DND-41 (cell line): ENCODE measurements at regions not wholly inside any gene's neighbourhood (a gene's known extent, or its start where the extent isn't known, plus 50 kb on each side); places are given as distances from the start of the nearest gene placed in this dataset.

Experiments
- ATAC-seq: fragments of 200-7000 bp; cut with Tn5 transposase; 3 replicates; pipeline ENCODE4 v1.9.1; 2021; ENCODE audit warnings: low read depth; ENCODE audit not compliant: insufficient read depth
- DNase-seq: peaks from one replicate; pipeline ENCODE4 v3.0.0-alpha.2; 2020
- H2AFZ ChIP-seq: 2 replicates; pipeline ENCODE4 v1.6.0; 2012; ENCODE audit warnings: low read depth, low read length
- H3K27ac ChIP-seq: 2 replicates; pipeline ENCODE4 v1.5.1; 2012; ENCODE audit warnings: low read length, inconsistent platforms
- H3K27me3 ChIP-seq: fragments of 200-600 bp; sonication (generic); 2 replicates; pipeline ENCODE4 v1.6.0; 2012; ENCODE audit warnings: low read length, mild to moderate bottlenecking, inconsistent platforms; ENCODE audit not compliant: insufficient read depth, poor library complexity
- H3K36me3 ChIP-seq: 2 replicates; pipeline ENCODE4 v1.5.1; 2012; ENCODE audit warnings: low read length, inconsistent platforms; ENCODE audit not compliant: insufficient read depth
- H3K4me1 ChIP-seq: 2 replicates; pipeline ENCODE4 v1.5.1; 2012; ENCODE audit warnings: mild to moderate bottlenecking, low read length; ENCODE audit not compliant: insufficient read depth
- H3K4me2 ChIP-seq: 2 replicates; pipeline ENCODE4 v1.6.0; 2012; ENCODE audit warnings: mild to moderate bottlenecking, moderate library complexity, low read length, inconsistent platforms; ENCODE audit not compliant: insufficient read depth
- H3K4me3 ChIP-seq, 2 experiments: fragments of 200-600 bp in 1 of 2; shearing (Covaris generic) in 1 of 2; 2 replicates each; pipeline ENCODE4 v1.5.1; 2012 to 2016; ENCODE audit warnings: inconsistent platforms in 2 of 2, low read length in 2 of 2, mild to moderate bottlenecking in 2 of 2, low read depth in 1 of 2, moderate library complexity in 1 of 2
- H3K79me2 ChIP-seq: 2 replicates; pipeline ENCODE4 v1.6.0; 2012; ENCODE audit warnings: low read length, inconsistent platforms; ENCODE audit not compliant: insufficient read depth
- H3K9ac ChIP-seq: 2 replicates; pipeline ENCODE4 v1.6.0; 2012; ENCODE audit warnings: low read depth, mild to moderate bottlenecking, inconsistent platforms, low read length, moderate library complexity
- H3K9me3 ChIP-seq: 2 replicates; pipeline ENCODE4 v1.5.1; 2012; ENCODE audit warnings: low read length, moderate library complexity, mild to moderate bottlenecking, inconsistent platforms; ENCODE audit not compliant: insufficient read depth, severe bottlenecking
- H4K20me1 ChIP-seq: 2 replicates; pipeline ENCODE4 v1.6.0; 2012; ENCODE audit warnings: low read length; ENCODE audit not compliant: insufficient read depth
- CTCF ChIP-seq: IDR thresholded peaks from 2 replicates; pipeline ENCODE4 v1.5.1; 2012; ENCODE audit warnings: borderline replicate concordance, low read length, moderate library complexity, mild to moderate bottlenecking; ENCODE audit not compliant: poor library complexity, severe bottlenecking; ENCODE audit errors: extremely low read depth
- EZH2 ChIP-seq: IDR thresholded peaks from 3 replicates; pipeline ENCODE4 v1.6.1; 2012; ENCODE audit warnings: borderline replicate concordance, low read depth, mild to moderate bottlenecking, moderate library complexity, low read length, inconsistent platforms; ENCODE audit not compliant: severe bottlenecking

GRCh38 chr12:78316631-78317468, 486.2 kb downstream of the NAV3 start:
- DNase-seq (no peak), ATAC-seq (no peak)
- no peak overlapping the region for H3K9ac ChIP-seq
- H3K79me2 ChIP-seq, result no peaks in the 10 kb centered on the region
- H2AFZ ChIP-seq, result no peak overlapping the region
- no peak overlapping the region for H3K4me3 ChIP-seq
- H3K36me3 ChIP-seq, result no peaks in the 10 kb centered on the region
- no peaks in the 10 kb centered on the region for H3K4me1 ChIP-seq
- no peaks in the 10 kb centered on the region for H4K20me1 ChIP-seq
- no peak for TF ChIP-seq EZH2
- no peak for TF ChIP-seq CTCF
- no peak overlapping the region for H3K27ac ChIP-seq
- H3K27me3 ChIP-seq, result no peaks in the 10 kb centered on the region
- H3K9me3 ChIP-seq, result no peaks in the 10 kb centered on the region
- H3K4me2 ChIP-seq, result no peak overlapping the region

- no peaks in the 10 kb centered on the region for H3K27me3 ChIP-seq
- H2AFZ ChIP-seq, result no peak overlapping the region
- no peak overlapping the region for H3K27ac ChIP-seq
- no peaks in the 10 kb centered on the region for H3K79me2 ChIP-seq
- H3K4me1 ChIP-seq, result no peaks in the 10 kb centered on the region
- no peak overlapping the region for H3K4me2 ChIP-seq
- no peak overlapping the region for H3K4me3 ChIP-seq
- no peaks in the 10 kb centered on the region for H3K9me3 ChIP-seq
- TF ChIP-seq CTCF (no peak), EZH2 (no peak)
- ATAC-seq, result no peak
- no peak overlapping the region for H3K9ac ChIP-seq
- no peak for DNase-seq
- H4K20me1 ChIP-seq, result no peaks in the 10 kb centered on the region
- H3K36me3 ChIP-seq, result no peaks in the 10 kb centered on the region
These were observed 491.0 kb downstream of the NAV3 start for GRCh38 chr12:78321696-78322095.

DNA sequence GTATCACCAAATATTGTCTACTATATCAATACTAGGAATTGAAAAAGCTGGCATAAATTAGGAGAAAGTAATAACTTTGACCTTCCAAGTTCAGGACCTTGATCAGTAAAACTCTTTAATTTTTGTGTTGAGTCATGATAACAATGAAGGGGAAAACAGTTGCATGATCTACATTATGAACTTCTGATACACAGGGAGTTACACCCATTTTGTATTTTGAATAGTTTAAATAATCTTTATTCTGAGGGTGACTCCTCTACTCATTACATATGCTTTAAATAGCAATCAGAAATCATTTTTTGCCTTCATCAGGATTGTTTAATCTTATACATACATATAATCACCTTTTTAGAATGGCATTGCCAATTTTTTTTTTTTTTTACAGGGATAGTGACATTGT, 492.5 kb downstream of the NAV3 start:
- Histone ChIP-seq H2AFZ (no peak overlapping the region), H3K9ac (no peak overlapping the region)
- no peak for DNase-seq

More for the DNA sequence above, 492.5 kb downstream of the NAV3 start:
- Histone ChIP-seq H3K27me3 (no peaks in the 10 kb centered on the region), H3K4me2 (no peak overlapping the region), H3K4me1 (no peaks in the 10 kb centered on the region), H4K20me1 (no peaks in the 10 kb centered on the region), H3K9me3 (no peaks in the 10 kb centered on the region), H3K79me2 (no peaks in the 10 kb centered on the region), H3K36me3 (no peaks in the 10 kb centered on the region), H3K4me3 (no peak overlapping the region), H3K27ac (no peak overlapping the region)
- ATAC-seq, result no peak
- TF ChIP-seq EZH2 (no peak), CTCF (no peak)
